IMR-90 (cell line): ENCODE measurements at regions not wholly inside any gene's neighbourhood (a gene's known extent, or its start where the extent isn't known, plus 50 kb on each side); places are given as distances from the start of the nearest gene placed in this dataset.

Experiments used
- ATAC-seq: fragments of 200-7000 bp; cut with Tn5 transposase; 2 replicates; pipeline ENCODE4 v1.9.1; 2020; ENCODE audit warnings: low read depth, mild to moderate bottlenecking, moderate library complexity
- BruUV-seq: library from RNA; stranded (reverse); fragments of 400-500 nt; replicated peaks from 2 replicates; lab custom pipeline; 2021; lab: Mats Ljungman, UMichigan
- CTCF ChIA-PET: fragments of 300-600 bp; formaldehyde crosslinking; extraction: SDS; loops from one replicate; lab custom pipeline; 2021; ENCODE audit warnings: antibody characterized with exemption; lab: Yijun Ruan, JAX
- POLR2A ChIA-PET: fragments of 300-600 bp; sonication (Branson Sonifier 250); formaldehyde crosslinking; loops from one replicate; lab custom pipeline; 2022; ENCODE audit warnings: antibody characterized with exemption; ENCODE audit not compliant: unreplicated experiment; lab: Charles Lee
- DNase-seq: peaks from one replicate; pipeline ENCODE4 v3.0.0; 2013
- H2AFZ ChIP-seq: replicated peaks from 2 replicates; pipeline ENCODE3; 2013; ENCODE audit warnings: low read length, mild to moderate bottlenecking; ENCODE audit not compliant: poor library complexity
- H2AK5ac ChIP-seq: 2 replicates; pipeline ENCODE4 v1.6.1; 2013; ENCODE audit warnings: low read depth, low read length, inconsistent platforms
- H2AK9ac ChIP-seq: replicated peaks from 2 replicates; pipeline ENCODE3; 2013; ENCODE audit warnings: mild to moderate bottlenecking, low read depth, low read length, moderate library complexity; ENCODE audit not compliant: poor library complexity
- H2BK120ac ChIP-seq: 2 replicates; pipeline ENCODE4 v1.6.1; 2013; ENCODE audit warnings: low read depth, low read length, inconsistent platforms
- H2BK15ac ChIP-seq: 3 replicates; pipeline ENCODE4 v1.6.1; 2013; ENCODE audit warnings: low read depth, low read length, inconsistent platforms
- H2BK20ac ChIP-seq: 2 replicates; pipeline ENCODE4 v1.6.1; 2013; ENCODE audit warnings: low read depth, mild to moderate bottlenecking, inconsistent platforms, low read length, moderate library complexity
- H2BK5ac ChIP-seq: 2 replicates; pipeline ENCODE4 v1.6.1; 2013; ENCODE audit warnings: mild to moderate bottlenecking, low read depth, low read length, inconsistent platforms; ENCODE audit not compliant: poor library complexity, severe bottlenecking
- H3K14ac ChIP-seq: replicated peaks from 2 replicates; pipeline ENCODE4 v1.6.1; 2013; ENCODE audit warnings: low read depth, low read length, inconsistent platforms
- H3K18ac ChIP-seq: 2 replicates; pipeline ENCODE4 v1.6.1; 2013; ENCODE audit warnings: low read depth, low read length, control low read depth
- H3K23ac ChIP-seq: 2 replicates; pipeline ENCODE4 v1.6.1; 2013; ENCODE audit warnings: low read depth, low read length, inconsistent platforms
- H3K27ac ChIP-seq: 2 replicates; pipeline ENCODE4 v1.5.1; 2013; ENCODE audit warnings: mild to moderate bottlenecking, control low read depth, low read length; ENCODE audit not compliant: insufficient read depth
- H3K27me3 ChIP-seq: 2 replicates; pipeline ENCODE4 v1.6.1; 2013; ENCODE audit warnings: low read length; ENCODE audit not compliant: control insufficient read depth, insufficient read depth
- H3K36me3 ChIP-seq: 2 replicates; pipeline ENCODE4 v1.6.1; 2013; ENCODE audit warnings: low read length, mixed read lengths; ENCODE audit not compliant: control insufficient read depth, insufficient read depth
- H3K4ac ChIP-seq: 2 replicates; pipeline ENCODE4 v1.6.1; 2013; ENCODE audit warnings: low read depth, low read length, inconsistent platforms
- H3K4me1 ChIP-seq: 2 replicates; pipeline ENCODE4 v1.6.1; 2013; ENCODE audit warnings: low read length, mixed read lengths; ENCODE audit not compliant: control insufficient read depth, insufficient read depth
- H3K4me2 ChIP-seq: 2 replicates; pipeline ENCODE4 v1.6.1; 2013; ENCODE audit warnings: low read depth, mild to moderate bottlenecking, control low read depth, low read length, moderate library complexity
- H3K4me3 ChIP-seq: 2 replicates; pipeline ENCODE4 v1.5.1; 2013; ENCODE audit warnings: low read depth, mild to moderate bottlenecking, control low read depth, low read length, moderate library complexity; ENCODE audit not compliant: insufficient read depth
- H3K56ac ChIP-seq: 2 replicates; pipeline ENCODE4 v1.6.1; 2013; ENCODE audit warnings: low read length, inconsistent platforms; ENCODE audit not compliant: insufficient read depth; ENCODE audit errors: extremely low read depth
- H3K79me1 ChIP-seq, 2 experiments: 2 replicates each; pipeline ENCODE4 v1.6.1; 2013; ENCODE audit warnings: low read length in 2 of 2, inconsistent platforms in 1 of 2, low read depth in 1 of 2
- H3K9ac ChIP-seq: 2 replicates; pipeline ENCODE4 v1.6.1; 2013; ENCODE audit warnings: low read depth, low read length, control low read depth
- H3K9me1 ChIP-seq: 2 replicates; pipeline ENCODE4 v1.6.1; 2013; ENCODE audit warnings: low read length, inconsistent platforms; ENCODE audit not compliant: insufficient read depth
- H3K9me3 ChIP-seq: 2 replicates; pipeline ENCODE4 v1.6.1; 2013; ENCODE audit warnings: low read length; ENCODE audit not compliant: control insufficient read depth, insufficient read depth
- H4K20me1 ChIP-seq: 2 replicates; pipeline ENCODE4 v1.6.1; 2013; ENCODE audit warnings: low read length, inconsistent platforms; ENCODE audit not compliant: insufficient read depth
- H4K5ac ChIP-seq: 2 replicates; pipeline ENCODE4 v1.6.1; 2013; ENCODE audit warnings: mild to moderate bottlenecking, low read depth, low read length, control low read depth
- H4K8ac ChIP-seq, 2 experiments: 2 replicates each; pipeline ENCODE4 v1.6.1; 2013; ENCODE audit warnings: low read depth in 2 of 2, low read length in 2 of 2, control low read depth in 1 of 2, inconsistent platforms in 1 of 2
- H4K91ac ChIP-seq: 2 replicates; pipeline ENCODE4 v1.6.1; 2013; ENCODE audit warnings: low read depth, low read length, inconsistent platforms; ENCODE audit not compliant: insufficient read depth
- BHLHE40 ChIP-seq: fragments of 150-350 bp; IDR thresholded peaks from 2 replicates; pipeline ENCODE4 v1.6.1; 2016; ENCODE audit warnings: mild to moderate bottlenecking, low read depth, low read length
- ELK1 ChIP-seq: fragments of 150-350 bp; IDR thresholded peaks from 2 replicates; pipeline ENCODE4 v1.6.1; 2016; ENCODE audit warnings: low read depth, mild to moderate bottlenecking, low read length, moderate library complexity, borderline replicate concordance
- MAFK ChIP-seq: IDR thresholded peaks from 2 replicates; pipeline ENCODE4 v1.6.1; 2012; ENCODE audit warnings: low read depth, low read length, improper control_type of control experiment
- MXI1 ChIP-seq: IDR thresholded peaks from 2 replicates; pipeline ENCODE4 v1.6.1; 2012; ENCODE audit warnings: low read depth, mild to moderate bottlenecking, low read length, moderate library complexity, borderline replicate concordance
- RAD21 ChIP-seq: IDR thresholded peaks from 2 replicates; pipeline ENCODE4 v1.6.1; 2012; ENCODE audit warnings: low read length, improper control_type of control experiment
- RFX5 ChIP-seq: IDR thresholded peaks from 2 replicates; pipeline ENCODE4 v1.8.0; 2012; ENCODE audit warnings: low read depth, mild to moderate bottlenecking, low read length, moderate library complexity
- dilution Hi-C: fragments of 300-500 bp; cut with HindIII; formaldehyde crosslinking; loops from one replicate; pipeline ENCODE4 v1.14.3; 2018; ENCODE audit warnings: low sequenced_read_pairs; ENCODE audit not compliant: unreplicated experiment
- in situ Hi-C: fragments of 300-500 bp; cut with MboI; formaldehyde crosslinking; loops from 3 replicates; pipeline ENCODE4 v1.14.3; 2019; ENCODE audit warnings: low sequenced_read_pairs, inconsistent platforms, mixed read lengths
- intact Hi-C: fragments of 100-400 bp; cut with micrococcal nuclease; formaldehyde crosslinking; loops from 2 replicates; pipeline ENCODE4 v1.10.0; 2022

GRCh38 chr4:57850141-57850540 lies 740.0 kb upstream of the IGFBP7 start:
- POLR2A ChIA-PET: no interaction called here
- no peak overlapping the region for H3K4me2 ChIP-seq
- no peak overlapping the region for H2AFZ ChIP-seq
- TF ChIP-seq BHLHE40: no peak
- TF ChIP-seq RFX5: no peak
- no peak for TF ChIP-seq MAFK
- no peak for TF ChIP-seq ELK1
- TF ChIP-seq RAD21: no peak
- no peak for TF ChIP-seq MXI1
- H4K5ac ChIP-seq: no peak overlapping the region
- intact Hi-C loops (no loop called here), in situ Hi-C loops (no loop called here), dilution Hi-C loops (no loop called here)
- H3K36me3 ChIP-seq: no peaks in the 10 kb centered on the region
- H3K9ac ChIP-seq: no peak overlapping the region
- H3K4ac ChIP-seq: no peak overlapping the region
- H2AK5ac ChIP-seq: no peak overlapping the region
- H4K8ac ChIP-seq: no peak overlapping the region
- H3K18ac ChIP-seq: no peak overlapping the region
- no peak overlapping the region for H2AK9ac ChIP-seq
- H3K4me3 ChIP-seq: no peak overlapping the region
- ATAC-seq (no peak), DNase-seq (no peak)
- no peak overlapping the region for H2BK5ac ChIP-seq
- no peak overlapping the region for H2BK20ac ChIP-seq
- no peaks in the 10 kb centered on the region for H3K9me3 ChIP-seq
- H3K9me1 ChIP-seq: no peaks in the 10 kb centered on the region
- H3K27ac ChIP-seq: no peak overlapping the region
- H3K56ac ChIP-seq: no peak overlapping the region
- no peak overlapping the region for H4K91ac ChIP-seq
- no peaks in the 10 kb centered on the region for H3K4me1 ChIP-seq
- no peak overlapping the region for H2BK120ac ChIP-seq
- H3K79me1 ChIP-seq: no peaks in the 10 kb centered on the region
- no peak overlapping the region for H3K23ac ChIP-seq
- H3K14ac ChIP-seq: no peak overlapping the region
- CTCF ChIA-PET: no interaction called here
- no peak overlapping the region for H2BK15ac ChIP-seq
- H4K20me1 ChIP-seq: no peaks in the 10 kb centered on the region
- no TSS peak for BruUV-seq
- H3K27me3 ChIP-seq: no peaks in the 10 kb centered on the region
